DOHH2 (cell line): ENCODE measurements at regions not wholly inside any gene's neighbourhood (a gene's known extent, or its start where the extent isn't known, plus 50 kb on each side); places are given as distances from the start of the nearest gene placed in this dataset.

Source experiments
- CTCF ChIP-seq: fragments of 200-600 bp; sonication (generic); IDR thresholded peaks from one replicate; pipeline ENCODE4 v1.5.1; 2014; ENCODE audit warnings: antibody characterized with exemption, mild to moderate bottlenecking, low read depth, low read length; ENCODE audit not compliant: poor library complexity, severe bottlenecking
- EZH2phosphoT487 ChIP-seq: fragments of 200-600 bp; sonication (generic); IDR thresholded peaks from 2 replicates; pipeline ENCODE4 v1.6.1; 2017; ENCODE audit warnings: borderline replicate concordance, mild to moderate bottlenecking, antibody characterized with exemption, low read length, moderate library complexity, mixed read lengths

- TF ChIP-seq CTCF (no peak), EZH2phosphoT487 (no peak)
Observed at GRCh38 chr4:24352112-24352511, 232.2 kb downstream of the DHX15 start.
